SK-N-SH (cell line): ENCODE measurements at regions not wholly inside any gene's neighbourhood (a gene's known extent, or its start where the extent isn't known, plus 50 kb on each side); places are given as distances from the start of the nearest gene placed in this dataset.

Experiments used
- CTCF ChIA-PET: fragments of 300-600, 350-600 bp; formaldehyde crosslinking; extraction: SDS; loops from one replicate; lab custom pipeline; 2021; lab: Yijun Ruan, JAX
- POLR2A ChIA-PET: fragments of 350-600 bp; sonication (Branson Sonifier 250); formaldehyde crosslinking; extraction: SDS; loops from one replicate; lab custom pipeline; 2020; ENCODE audit warnings: antibody characterized with exemption, inconsistent platforms; lab: Yijun Ruan, JAX
- DNase-seq: peaks from one replicate; pipeline ENCODE4 v3.0.0; 2012
- H2AFZ ChIP-seq: fragments of 200-600 bp; sonication (generic); 2 replicates; pipeline ENCODE4 v1.8.1; 2016; ENCODE audit warnings: antibody characterized with exemption, mild to moderate bottlenecking, low read depth
- H3F3A ChIP-seq: fragments of 200-600 bp; sonication (generic); replicated peaks from 2 replicates; pipeline ENCODE3; 2016; ENCODE audit warnings: antibody characterized with exemption, mild to moderate bottlenecking; ENCODE audit not compliant: insufficient read depth
- H3K27ac ChIP-seq, 2 experiments: fragments of 200-500 bp in 1 of 2; fragments of 200-600 bp in 1 of 2; sonication (Bioruptor generic) in 1 of 2; sonication (generic), shearing (Covaris generic) in 1 of 2; 2 replicates each; pipeline versions ENCODE4 v1.5.1 to v1.6.1; 2014 to 2016; ENCODE audit warnings: low read depth in 2 of 2, inconsistent platforms in 1 of 2, low read length in 1 of 2, mild to moderate bottlenecking in 1 of 2, mixed read lengths in 1 of 2
- H3K27me3 ChIP-seq: fragments of 200-600 bp; sonication (generic), shearing (Covaris generic); 2 replicates; pipeline ENCODE4 v1.6.1; 2016; ENCODE audit warnings: mixed run types; ENCODE audit not compliant: insufficient read depth
- H3K36me3 ChIP-seq, 2 experiments: fragments of 200-500 bp in 1 of 2; fragments of 200-600 bp in 1 of 2; sonication (Bioruptor generic) in 1 of 2; sonication (generic) in 1 of 2; replicated peaks in 1 of 2; 2 replicates each; pipeline versions ENCODE3 to v1.5.1; 2014 to 2016; ENCODE audit warnings: low read length in 1 of 2, mild to moderate bottlenecking in 1 of 2; ENCODE audit not compliant: insufficient read depth in 2 of 2, control insufficient read depth in 1 of 2
- H3K4me1 ChIP-seq, 2 experiments: fragments of 200-500 bp in 1 of 2; fragments of 200-600 bp in 1 of 2; sonication (Bioruptor generic) in 1 of 2; sonication (generic), shearing (Covaris generic) in 1 of 2; 2 replicates each; pipeline versions ENCODE4 v1.5.1 to v1.6.1; 2014 to 2016; ENCODE audit warnings: low read depth in 1 of 2, low read length in 1 of 2, mixed run types in 1 of 2; ENCODE audit not compliant: insufficient read depth in 2 of 2, control insufficient read depth in 1 of 2
- H3K4me2 ChIP-seq: fragments of 200-600 bp; sonication (generic), shearing (Covaris generic); 2 replicates; pipeline ENCODE4 v1.6.1; 2017; ENCODE audit warnings: mixed run types
- H3K4me3 ChIP-seq, 2 experiments: fragments of 200-500 bp in 1 of 2; fragments of 200-600 bp in 1 of 2; sonication (Bioruptor generic) in 1 of 2; sonication (generic), shearing (Covaris generic) in 1 of 2; 2 replicates each; pipeline versions ENCODE4 v1.5.1 to v1.8.1; 2014 to 2016; ENCODE audit warnings: low read depth in 2 of 2, inconsistent platforms in 1 of 2, low read length in 1 of 2, mild to moderate bottlenecking in 1 of 2, mixed read lengths in 1 of 2, moderate library complexity in 1 of 2
- H3K79me2 ChIP-seq: fragments of 200-600 bp; sonication (generic); 2 replicates; pipeline ENCODE4 v1.8.1; 2017; ENCODE audit warnings: mild to moderate bottlenecking; ENCODE audit not compliant: insufficient read depth
- H3K9ac ChIP-seq: fragments of 200-600 bp; sonication (generic); 2 replicates; pipeline ENCODE4 v1.6.1; 2017; ENCODE audit warnings: mixed run types
- H3K9me2 ChIP-seq: fragments of 200-600 bp; sonication (generic); 2 replicates; pipeline ENCODE4 v1.6.1; 2017; ENCODE audit warnings: mixed run types
- H3K9me3 ChIP-seq: fragments of 200-600 bp; sonication (generic); 2 replicates; pipeline ENCODE4 v1.6.1; 2017; ENCODE audit warnings: mixed run types, mild to moderate bottlenecking, moderate library complexity
- H4K20me1 ChIP-seq: fragments of 200-600 bp; sonication (generic); 2 replicates; pipeline ENCODE4 v1.6.1; 2017; ENCODE audit warnings: mild to moderate bottlenecking, mixed run types; ENCODE audit not compliant: insufficient read depth
- EZH2phosphoT487 ChIP-seq: fragments of 200-600 bp; sonication (generic); IDR thresholded peaks from 2 replicates; pipeline ENCODE4 v1.6.1; 2017; ENCODE audit warnings: low read depth, mixed run types, mild to moderate bottlenecking, antibody characterized with exemption, moderate library complexity, borderline replicate concordance
- FOXM1 ChIP-seq: IDR thresholded peaks from 2 replicates; pipeline ENCODE4 v1.4.0; 2012; ENCODE audit warnings: low read depth, mild to moderate bottlenecking
- GABPA ChIP-seq: IDR thresholded peaks from 2 replicates; pipeline ENCODE4 v1.4.0; 2012; ENCODE audit warnings: low read depth, mild to moderate bottlenecking
- GATA2 ChIP-seq: sonication (generic); formaldehyde crosslinking; IDR thresholded peaks from 2 replicates; pipeline ENCODE4 v1.5.0; 2020; ENCODE audit warnings: mild to moderate bottlenecking, missing genetic modification reagents
- MEF2A ChIP-seq: IDR thresholded peaks from 2 replicates; pipeline ENCODE4 v1.4.0; 2012; ENCODE audit warnings: low read depth, borderline replicate concordance
- RCOR1 ChIP-seq: fragments of 150-350 bp; IDR thresholded peaks from 2 replicates; pipeline ENCODE4 v1.6.1; 2017; ENCODE audit warnings: antibody characterized with exemption, low read length
- RXRA ChIP-seq: IDR thresholded peaks from 2 replicates; pipeline ENCODE4 v1.4.0; 2012; ENCODE audit warnings: low read depth, mild to moderate bottlenecking, borderline replicate concordance
- SIN3A ChIP-seq: IDR thresholded peaks from 2 replicates; pipeline ENCODE4 v1.6.1; 2012; ENCODE audit warnings: low read depth, mild to moderate bottlenecking, low read length, moderate library complexity, borderline replicate concordance
- SMC3 ChIP-seq: IDR thresholded peaks from 2 replicates; pipeline ENCODE4 v1.6.1; 2012; ENCODE audit warnings: low read depth, low read length, improper control_type of control experiment
- TAF1 ChIP-seq: IDR thresholded peaks from 2 replicates; pipeline ENCODE4 v1.6.1; 2012; ENCODE audit warnings: low read depth, mild to moderate bottlenecking, low read length, moderate library complexity, borderline replicate concordance
- TCF12 ChIP-seq: IDR thresholded peaks from 2 replicates; pipeline ENCODE4 v1.4.0; 2012
- WGBS: methylation state at CpG from one replicate; pipeline ENCODE4 v1.1.6; 2017; ENCODE audit warnings: low lambda C conversion rate; 5-methylcytosine and 5-hydroxymethylcytosine counted together
- TF ChIP-seq, protein P1 (sequence below): fragments of 200-600 bp; sonication (generic); IDR thresholded peaks from 2 replicates; pipeline ENCODE4 v1.6.1; 2017; ENCODE audit warnings: antibody characterized with exemption, mild to moderate bottlenecking, moderate library complexity
- TF ChIP-seq, protein P2 (sequence below): fragments of 150-350 bp; IDR thresholded peaks from 2 replicates; pipeline ENCODE4 v1.6.1; 2016; ENCODE audit warnings: mild to moderate bottlenecking, low read depth, low read length

- CTCF ChIA-PET: interaction anchor here (1.6 kb wide), 1 partner anchor 13 kb away, joined by 4 read pairs; no protein-coding TSS in a partner anchor
- 28% methylated on average over 4 of the region's 4 CpGs for WGBS
Observed at GRCh38 chr18:27235218-27235870, 50.2 kb upstream of the CHST9 start.

More at GRCh38 chr18:27235218-27235870, 50.2 kb upstream of the CHST9 start:
- no peak for TF ChIP-seq EZH2phosphoT487
- TF ChIP-seq SMC3: no peak
- no peak for TF ChIP-seq FOXM1
- no peak for TF ChIP-seq MEF2A
- TF ChIP-seq, protein P1, sequence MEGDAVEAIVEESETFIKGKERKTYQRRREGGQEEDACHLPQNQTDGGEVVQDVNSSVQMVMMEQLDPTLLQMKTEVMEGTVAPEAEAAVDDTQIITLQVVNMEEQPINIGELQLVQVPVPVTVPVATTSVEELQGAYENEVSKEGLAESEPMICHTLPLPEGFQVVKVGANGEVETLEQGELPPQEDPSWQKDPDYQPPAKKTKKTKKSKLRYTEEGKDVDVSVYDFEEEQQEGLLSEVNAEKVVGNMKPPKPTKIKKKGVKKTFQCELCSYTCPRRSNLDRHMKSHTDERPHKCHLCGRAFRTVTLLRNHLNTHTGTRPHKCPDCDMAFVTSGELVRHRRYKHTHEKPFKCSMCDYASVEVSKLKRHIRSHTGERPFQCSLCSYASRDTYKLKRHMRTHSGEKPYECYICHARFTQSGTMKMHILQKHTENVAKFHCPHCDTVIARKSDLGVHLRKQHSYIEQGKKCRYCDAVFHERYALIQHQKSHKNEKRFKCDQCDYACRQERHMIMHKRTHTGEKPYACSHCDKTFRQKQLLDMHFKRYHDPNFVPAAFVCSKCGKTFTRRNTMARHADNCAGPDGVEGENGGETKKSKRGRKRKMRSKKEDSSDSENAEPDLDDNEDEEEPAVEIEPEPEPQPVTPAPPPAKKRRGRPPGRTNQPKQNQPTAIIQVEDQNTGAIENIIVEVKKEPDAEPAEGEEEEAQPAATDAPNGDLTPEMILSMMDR: no peak
- TF ChIP-seq SIN3A: no peak
- no peak for TF ChIP-seq TAF1
- no peak for TF ChIP-seq RXRA
- no peak for TF ChIP-seq RCOR1
- TF ChIP-seq GATA2 (CRISPR knock-in tag): no peak
- TF ChIP-seq TCF12: no peak
- TF ChIP-seq, protein P2, sequence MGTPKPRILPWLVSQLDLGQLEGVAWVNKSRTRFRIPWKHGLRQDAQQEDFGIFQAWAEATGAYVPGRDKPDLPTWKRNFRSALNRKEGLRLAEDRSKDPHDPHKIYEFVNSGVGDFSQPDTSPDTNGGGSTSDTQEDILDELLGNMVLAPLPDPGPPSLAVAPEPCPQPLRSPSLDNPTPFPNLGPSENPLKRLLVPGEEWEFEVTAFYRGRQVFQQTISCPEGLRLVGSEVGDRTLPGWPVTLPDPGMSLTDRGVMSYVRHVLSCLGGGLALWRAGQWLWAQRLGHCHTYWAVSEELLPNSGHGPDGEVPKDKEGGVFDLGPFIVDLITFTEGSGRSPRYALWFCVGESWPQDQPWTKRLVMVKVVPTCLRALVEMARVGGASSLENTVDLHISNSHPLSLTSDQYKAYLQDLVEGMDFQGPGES: no peak
- no peak for TF ChIP-seq GABPA
- Histone ChIP-seq H3K27me3 (no peaks in the 10 kb centered on the region), H3K36me3 (no peaks in the 10 kb centered on the region), H3K4me1 (no peaks in the 10 kb centered on the region), H3K9me2 (no peaks in the 10 kb centered on the region), H2AFZ (no peak overlapping the region), H3K79me2 (no peaks in the 10 kb centered on the region), H3K27ac (no peak overlapping the region), H3F3A (no peaks in the 10 kb centered on the region), H3K4me2 (no peak overlapping the region), H4K20me1 (no peaks in the 10 kb centered on the region), H3K4me3 (no peak overlapping the region), H3K9me3 (no peaks in the 10 kb centered on the region), H3K9ac (no peak overlapping the region)
- DNase-seq: no peak
- POLR2A ChIA-PET: no interaction called here
